Transverse colon (tissue), 4 donors: ENCODE measurements at regions not wholly inside any gene's neighbourhood (a gene's known extent, or its start where the extent isn't known, plus 50 kb on each side); places are given as distances from the start of the nearest gene placed in this dataset.

Experiments
- EP300 ChIP-seq: sonication (generic); formaldehyde crosslinking; IDR thresholded peaks from one replicate; pipeline ENCODE4 v1.6.1; 2017; ENCODE audit warnings: antibody characterized with exemption, low read depth
- POLR2AphosphoS5 ChIP-seq, 3 donors: sonication (generic); formaldehyde crosslinking; IDR thresholded peaks; one replicate each; pipeline ENCODE4 v1.6.1; 2016; ENCODE audit warnings: antibody characterized with exemption in 3 of 3
- TF ChIP-seq, protein P1 (sequence below), 5 experiments: fragments of 200-600 bp in 3 of 5; fragments of 450-650 bp in 2 of 5; sonication (generic) in 3 of 5; IDR thresholded peaks; 1 replicate in 2 of 5; 2 replicates in 3 of 5; pipeline ENCODE4 v1.5.1; 2016 to 2017; ENCODE audit warnings: antibody characterized with exemption in 5 of 5, inconsistent platforms in 3 of 5, mild to moderate bottlenecking in 2 of 5, moderate library complexity in 1 of 5

DNA sequence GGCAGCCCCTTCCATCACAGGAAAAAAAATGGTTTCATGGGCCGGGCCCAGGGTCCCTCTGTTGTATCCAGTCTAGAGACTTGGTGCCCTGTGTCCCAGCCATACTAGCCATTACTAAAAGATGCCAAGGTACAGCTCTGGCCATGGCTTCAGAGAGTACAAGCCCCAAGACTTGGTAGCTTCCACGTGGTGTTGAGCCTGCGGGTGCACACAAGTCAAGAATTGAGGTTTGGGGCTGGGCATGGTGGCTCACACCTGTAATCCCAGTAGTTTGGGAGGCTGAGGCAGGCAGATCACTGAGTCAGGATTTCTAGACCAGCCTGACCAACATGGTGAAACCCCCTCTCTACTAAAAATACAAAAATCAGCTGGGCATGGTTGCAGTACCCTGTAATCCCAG is 214.3 kb downstream of the LIG4 start:
- TF ChIP-seq, protein P1, sequence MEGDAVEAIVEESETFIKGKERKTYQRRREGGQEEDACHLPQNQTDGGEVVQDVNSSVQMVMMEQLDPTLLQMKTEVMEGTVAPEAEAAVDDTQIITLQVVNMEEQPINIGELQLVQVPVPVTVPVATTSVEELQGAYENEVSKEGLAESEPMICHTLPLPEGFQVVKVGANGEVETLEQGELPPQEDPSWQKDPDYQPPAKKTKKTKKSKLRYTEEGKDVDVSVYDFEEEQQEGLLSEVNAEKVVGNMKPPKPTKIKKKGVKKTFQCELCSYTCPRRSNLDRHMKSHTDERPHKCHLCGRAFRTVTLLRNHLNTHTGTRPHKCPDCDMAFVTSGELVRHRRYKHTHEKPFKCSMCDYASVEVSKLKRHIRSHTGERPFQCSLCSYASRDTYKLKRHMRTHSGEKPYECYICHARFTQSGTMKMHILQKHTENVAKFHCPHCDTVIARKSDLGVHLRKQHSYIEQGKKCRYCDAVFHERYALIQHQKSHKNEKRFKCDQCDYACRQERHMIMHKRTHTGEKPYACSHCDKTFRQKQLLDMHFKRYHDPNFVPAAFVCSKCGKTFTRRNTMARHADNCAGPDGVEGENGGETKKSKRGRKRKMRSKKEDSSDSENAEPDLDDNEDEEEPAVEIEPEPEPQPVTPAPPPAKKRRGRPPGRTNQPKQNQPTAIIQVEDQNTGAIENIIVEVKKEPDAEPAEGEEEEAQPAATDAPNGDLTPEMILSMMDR (IDR thresholded peaks at IDR 0.05) = no peak
- no peak for TF ChIP-seq EP300
- no peak for TF ChIP-seq POLR2AphosphoS5 (IDR thresholded peaks at IDR 0.05)
